GM23248 (cell line): ENCODE measurements at regions not wholly inside any gene's neighbourhood (a gene's known extent, or its start where the extent isn't known, plus 50 kb on each side); places are given as distances from the start of the nearest gene placed in this dataset.

Experiments
- DNase-seq: peaks from one replicate; pipeline ENCODE4 v3.0.0-alpha.2; 2015
- H2AFZ ChIP-seq: fragments of 200-600 bp; sonication (generic); 2 replicates; pipeline ENCODE4 v1.6.1; 2016; ENCODE audit warnings: antibody characterized with exemption
- H3F3A ChIP-seq: fragments of 200-600 bp; sonication (generic); 2 replicates; pipeline ENCODE4 v1.6.1; 2016; ENCODE audit warnings: mild to moderate bottlenecking, antibody characterized with exemption, mixed run types; ENCODE audit not compliant: insufficient read depth
- H3K27ac ChIP-seq: fragments of 200-600 bp; sonication (generic); 2 replicates; pipeline ENCODE4 v1.5.1; 2016; ENCODE audit warnings: mild to moderate bottlenecking
- H3K27me3 ChIP-seq: fragments of 200-600 bp; sonication (generic); replicated peaks from 2 replicates; pipeline ENCODE4 v1.6.1; 2016; ENCODE audit warnings: mild to moderate bottlenecking; ENCODE audit not compliant: insufficient read depth
- H3K36me3 ChIP-seq: fragments of 200-600 bp; sonication (generic); 2 replicates; pipeline ENCODE4 v1.6.1; 2016; ENCODE audit warnings: low read depth, mild to moderate bottlenecking
- H3K4me1 ChIP-seq: fragments of 200-600 bp; sonication (generic); 2 replicates; pipeline ENCODE4 v1.6.1; 2016; ENCODE audit warnings: mild to moderate bottlenecking; ENCODE audit not compliant: insufficient read depth
- H3K4me2 ChIP-seq: fragments of 200-600 bp; sonication (generic); one replicate; pipeline ENCODE4 v1.6.1; 2016; ENCODE audit warnings: mild to moderate bottlenecking; ENCODE audit not compliant: unreplicated experiment
- H3K4me3 ChIP-seq: fragments of 200-600 bp; sonication (generic); 2 replicates; pipeline ENCODE4 v1.5.1; 2016; ENCODE audit warnings: mild to moderate bottlenecking
- H3K79me2 ChIP-seq: fragments of 200-600 bp; sonication (generic); 2 replicates; pipeline ENCODE4 v1.6.1; 2016; ENCODE audit warnings: mild to moderate bottlenecking; ENCODE audit not compliant: insufficient read depth
- H3K9ac ChIP-seq: fragments of 200-600 bp; sonication (generic); 2 replicates; pipeline ENCODE4 v1.6.1; 2016; ENCODE audit warnings: mild to moderate bottlenecking
- H3K9me2 ChIP-seq: fragments of 200-600 bp; sonication (generic); 2 replicates; pipeline ENCODE4 v1.6.1; 2016; ENCODE audit warnings: mixed run types, mild to moderate bottlenecking, moderate library complexity; ENCODE audit not compliant: insufficient read depth
- H3K9me3 ChIP-seq: fragments of 200-600 bp; sonication (generic); one replicate; pipeline ENCODE4 v1.6.1; 2017; ENCODE audit warnings: low read depth
- H4K20me1 ChIP-seq: fragments of 200-600 bp; sonication (generic); 2 replicates; pipeline ENCODE4 v1.6.0; 2016; ENCODE audit not compliant: insufficient read depth
- EZH2 ChIP-seq: fragments of 200-600 bp; sonication (generic); IDR thresholded peaks from 2 replicates; pipeline ENCODE4 v1.6.1; 2018; ENCODE audit warnings: antibody characterized with exemption, mild to moderate bottlenecking; ENCODE audit not compliant: insufficient read depth, poor library complexity, severe bottlenecking
- EZH2phosphoT487 ChIP-seq: fragments of 200-600 bp; sonication (generic); IDR thresholded peaks from 2 replicates; pipeline ENCODE4 v1.6.1; 2018; ENCODE audit warnings: antibody characterized with exemption, moderate library complexity, mild to moderate bottlenecking, low read depth; ENCODE audit not compliant: insufficient read depth
- WGBS, 2 experiments: methylation state at CpG; one replicate each; pipeline ENCODE4 v1.1.6; 2015 to 2017; ENCODE audit warnings: low lambda C conversion rate in 2 of 2, low coverage in 1 of 2; ENCODE audit errors: missing lambda C conversion rate in 2 of 2; 5-methylcytosine and 5-hydroxymethylcytosine counted together
- in situ Hi-C: fragments of 300-500 bp; cut with MboI; formaldehyde crosslinking; loops from 2 replicates; pipeline ENCODE4 v1.15.0; 2020

- peak overlapping the region; percentile 93 for H3K27ac ChIP-seq
- H4K20me1 ChIP-seq: no peaks in the 10 kb centered on the region
- 0 out of 2 replicates have a peak, but pooled peaks cover 7% of the 10 kb centered on the region for H3K36me3 ChIP-seq
- H3K4me3 ChIP-seq: peak overlapping the region; percentile 40; the same call in 1 of the 2 replicates
- TF ChIP-seq EZH2 (no peak), EZH2phosphoT487 (no peak)
- peaks cover 51% of the 10 kb centered on the region for H3K4me1 ChIP-seq
- in situ Hi-C loops: no loop called here
- H3K4me2 ChIP-seq: peak overlapping the region; percentile 72
- H3K27me3 ChIP-seq: no peaks in the 10 kb centered on the region
- no peaks in the 10 kb centered on the region for H3K9me3 ChIP-seq
- peaks cover 40% of the 10 kb centered on the region for H3F3A ChIP-seq
- no peaks in the 10 kb centered on the region for H3K79me2 ChIP-seq
- DNase-seq: peak; percentile 18
- peak overlapping the region; percentile 67 for H3K9ac ChIP-seq
- H3K9me2 ChIP-seq: no peaks in the 10 kb centered on the region
- H2AFZ ChIP-seq: peak overlapping the region; percentile 26; the same call in 1 of the 2 replicates
Observed at GRCh38 chr18:29163596-29163995, 986.7 kb upstream of the CDH2 start.

DNA sequence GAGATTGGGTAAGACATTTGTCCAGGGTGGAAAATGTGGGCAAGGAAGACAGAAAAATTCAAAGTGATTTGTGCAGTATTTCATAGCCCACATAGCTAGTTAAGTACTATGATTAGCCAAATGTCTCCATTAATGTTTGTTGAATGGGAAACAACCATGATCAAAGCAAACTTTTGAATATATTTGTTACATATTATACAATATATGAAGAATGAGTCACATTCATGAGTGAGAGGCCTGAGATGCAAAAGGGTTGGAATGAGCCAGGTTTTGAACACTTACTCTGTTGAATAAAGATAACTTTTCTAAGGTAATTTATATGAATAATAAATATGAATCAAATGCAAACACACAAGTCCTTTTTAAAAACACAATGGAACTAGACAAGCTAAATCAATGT lies 984.5 kb upstream of the CDH2 start:
- DNase-seq: peak; percentile 32

DNA sequence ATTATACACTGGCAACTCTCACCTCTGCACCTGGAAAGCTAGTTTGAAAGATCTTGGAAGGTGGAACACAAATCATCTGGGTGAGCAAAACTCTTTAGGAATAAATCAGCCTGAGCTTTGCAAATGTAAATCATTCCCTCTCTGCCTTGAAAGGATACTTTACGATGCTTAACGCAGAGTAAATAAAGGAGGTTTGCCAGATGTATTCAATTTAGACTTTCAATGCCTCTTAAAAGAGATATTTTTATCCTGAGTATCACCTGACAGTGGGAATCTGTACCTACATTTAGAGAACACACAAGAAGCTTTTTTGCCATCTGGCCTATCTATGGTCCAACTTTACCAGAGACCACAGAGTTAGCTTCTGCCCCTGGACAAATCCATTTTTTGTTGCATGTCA lies 983.2 kb upstream of the CDH2 start:
- H3K4me3 ChIP-seq: no peak overlapping the region
- H3K27ac ChIP-seq: no peak overlapping the region
- H3K9ac ChIP-seq: no peak overlapping the region
- in situ Hi-C loops: no loop called here
- H3K36me3 ChIP-seq: no peaks in the 10 kb centered on the region
- peaks cover 59% of the 10 kb centered on the region for H3K4me1 ChIP-seq
- WGBS, 2 experiments: 28 to 32% methylated on average over 2 of the region's 2 CpGs
- no peaks in the 10 kb centered on the region for H3K79me2 ChIP-seq
- TF ChIP-seq EZH2phosphoT487 (no peak), EZH2 (no peak)
- no peak overlapping the region for H3K4me2 ChIP-seq
- no peak overlapping the region for H2AFZ ChIP-seq
- no peaks in the 10 kb centered on the region for H3K9me3 ChIP-seq
- H3F3A ChIP-seq: peaks cover 57% of the 10 kb centered on the region
- no peaks in the 10 kb centered on the region for H4K20me1 ChIP-seq
- H3K9me2 ChIP-seq: no peaks in the 10 kb centered on the region
- DNase-seq: no peak
- no peaks in the 10 kb centered on the region for H3K27me3 ChIP-seq

More for the DNA sequence above, 984.5 kb upstream of the CDH2 start:
- Histone ChIP-seq H3K9ac (no peak overlapping the region), H2AFZ (peak overlapping the region; percentile 26; the same call in 1 of the 2 replicates), H3K4me2 (no peak overlapping the region), H3K79me2 (no peaks in the 10 kb centered on the region), H3K27ac (0 out of 2 replicates have a peak overlapping the region, but pooled peaks have one; percentile 15), H3F3A (peaks cover 55% of the 10 kb centered on the region), H3K36me3 (no peaks in the 10 kb centered on the region), H3K9me2 (no peaks in the 10 kb centered on the region), H3K4me1 (peaks cover 57% of the 10 kb centered on the region), H4K20me1 (no peaks in the 10 kb centered on the region), H3K4me3 (no peak overlapping the region), H3K27me3 (no peaks in the 10 kb centered on the region), H3K9me3 (no peaks in the 10 kb centered on the region)
- TF ChIP-seq EZH2 (no peak), EZH2phosphoT487 (no peak)
- in situ Hi-C loops: no loop called here

DNA sequence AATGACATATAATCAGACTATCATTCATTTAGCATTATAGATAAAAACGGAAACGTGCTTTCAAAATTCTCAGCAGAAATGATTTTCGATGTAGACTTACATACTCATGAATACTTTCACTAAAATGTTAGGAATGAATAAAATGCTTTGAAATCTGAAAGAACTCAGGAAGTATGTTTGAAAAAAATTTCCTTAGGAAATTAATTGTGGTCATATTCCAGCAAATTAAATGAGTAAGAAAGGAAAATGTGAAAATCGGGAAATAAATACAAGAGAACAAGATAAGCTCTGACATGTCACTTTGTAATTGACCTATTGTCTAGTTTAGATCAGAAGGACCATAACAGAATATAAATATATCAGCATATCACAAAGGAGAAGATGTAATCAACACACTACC lies 981.0 kb upstream of the CDH2 start:
- Histone ChIP-seq H4K20me1 (no peaks in the 10 kb centered on the region), H3K4me1 (peaks cover 57% of the 10 kb centered on the region), H3F3A (peaks cover 56% of the 10 kb centered on the region), H2AFZ (no peak overlapping the region), H3K27me3 (no peaks in the 10 kb centered on the region), H3K36me3 (no peaks in the 10 kb centered on the region), H3K27ac (no peak overlapping the region), H3K9me2 (no peaks in the 10 kb centered on the region), H3K9me3 (no peaks in the 10 kb centered on the region), H3K4me3 (no peak overlapping the region), H3K4me2 (no peak overlapping the region), H3K79me2 (no peaks in the 10 kb centered on the region), H3K9ac (no peak overlapping the region)
- in situ Hi-C loops: no loop called here
- no peak for DNase-seq
- TF ChIP-seq EZH2 (no peak), EZH2phosphoT487 (no peak)
- 93 to 96% methylated on average over 4 of the region's 4 CpGs for WGBS, 2 experiments
